B cell (primary cell): ENCODE measurements at regions not wholly inside any gene's neighbourhood (a gene's known extent, or its start where the extent isn't known, plus 50 kb on each side); places are given as distances from the start of the nearest gene placed in this dataset.

Experiments used
- ATAC-seq: fragments of 200-7000 bp; cut with Tn5 transposase; one replicate; pipeline ENCODE4 v1.10.0; 2021; ENCODE audit warnings: low read depth, mild to moderate bottlenecking, moderate number of reproducible peaks, moderate library complexity
- CTCF ChIA-PET: fragments of 350-600 bp; sonication (Branson Sonifier 250); formaldehyde crosslinking; loops from one replicate; lab custom pipeline; 2021; ENCODE audit warnings: antibody characterized with exemption, inconsistent platforms; lab: Charles Lee
- POLR2A ChIA-PET: fragments of 350-600 bp; sonication (Branson Sonifier 250); formaldehyde crosslinking; loops from one replicate; lab custom pipeline; 2021; ENCODE audit warnings: antibody characterized with exemption; lab: Charles Lee
- DNase-seq: peaks from one replicate; pipeline ENCODE4 v3.0.0; 2013
- H2AFZ ChIP-seq: 2 replicates; pipeline ENCODE4 v1.6.1; 2012; ENCODE audit warnings: mild to moderate bottlenecking, low read depth, low read length; ENCODE audit not compliant: insufficient read depth, poor library complexity, severe bottlenecking
- H3K27ac ChIP-seq, 2 donors: 1 replicate in 1 of 2; 2 replicates in 1 of 2; pipeline ENCODE4 v1.5.1; 2012 to 2013; ENCODE audit warnings: low read length in 2 of 2, mild to moderate bottlenecking in 2 of 2, moderate library complexity in 1 of 2
- H3K27me3 ChIP-seq, 4 experiments: fragments of 200-600 bp in 1 of 4; sonication (generic) in 1 of 4; replicated peaks in 1 of 4; 1 replicate in 2 of 4; 2 replicates in 2 of 4; pipeline versions ENCODE4 v1.6.1 to v1.7.0; 2013 to 2016; ENCODE audit warnings: low read length in 3 of 4, mild to moderate bottlenecking in 2 of 4, mixed read lengths in 1 of 4, moderate library complexity in 1 of 4; ENCODE audit not compliant: insufficient read depth in 4 of 4, control insufficient read depth in 3 of 4; ENCODE audit errors: control extremely low read depth in 1 of 4
- H3K36me3 ChIP-seq, 2 experiments: replicated peaks in 1 of 2; 1 replicate in 1 of 2; 2 replicates in 1 of 2; pipeline versions ENCODE4 v1.6.1 to v1.7.1; 2013; ENCODE audit warnings: low read length in 1 of 2; ENCODE audit not compliant: insufficient read depth in 2 of 2, control insufficient read depth in 1 of 2; ENCODE audit errors: control extremely low read depth in 1 of 2, extremely low read depth in 1 of 2
- H3K4me1 ChIP-seq, 2 donors: fragments of 200-600 bp in 1 of 2; sonication (generic) in 1 of 2; 1 replicate in 1 of 2; 2 replicates in 1 of 2; pipeline versions ENCODE4 v1.5.1 to v1.6.1; 2013 to 2017; ENCODE audit warnings: low read length in 2 of 2; ENCODE audit not compliant: control insufficient read depth in 2 of 2, insufficient read depth in 2 of 2
- H3K4me2 ChIP-seq: replicated peaks from 2 replicates; pipeline ENCODE3; 2012; ENCODE audit warnings: mild to moderate bottlenecking, low read depth, low read length; ENCODE audit not compliant: poor library complexity, severe bottlenecking
- H3K4me3 ChIP-seq, 5 experiments: fragments of 200-600 bp in 1 of 5; sonication (generic) in 1 of 5; 1 replicate in 3 of 5; 2 replicates in 2 of 5; pipeline versions ENCODE4 v1.5.1 to v1.7.0; 2011 to 2016; ENCODE audit warnings: low read length in 4 of 5, mild to moderate bottlenecking in 4 of 5, low read depth in 2 of 5, control low read depth in 1 of 5, moderate library complexity in 1 of 5; ENCODE audit not compliant: insufficient read depth in 1 of 5; ENCODE audit errors: control extremely low read depth in 1 of 5, extremely low read depth in 1 of 5
- H3K79me2 ChIP-seq: fragments of 200-600 bp; sonication (generic); one replicate; pipeline ENCODE4 v1.6.0; 2016; ENCODE audit warnings: low read length; ENCODE audit not compliant: control insufficient read depth, insufficient read depth
- H3K9ac ChIP-seq: fragments of 200-600 bp; sonication (generic); 2 replicates; pipeline ENCODE4 v1.6.1; 2017; ENCODE audit warnings: mild to moderate bottlenecking, low read length, moderate library complexity
- H3K9me3 ChIP-seq, 3 donors: one replicate each; pipeline versions ENCODE4 v1.6.1 to v1.7.1; 2013; ENCODE audit warnings: low read length in 2 of 3; ENCODE audit not compliant: control insufficient read depth in 2 of 3, insufficient read depth in 1 of 3; ENCODE audit errors: control extremely low read depth in 1 of 3
- H4K20me1 ChIP-seq: 2 replicates; pipeline ENCODE4 v1.6.0; 2012; ENCODE audit warnings: mild to moderate bottlenecking, low read length; ENCODE audit not compliant: insufficient read depth, control insufficient read depth, poor library complexity, severe bottlenecking
- H3K27ac Mint-ChIP-seq: one replicate; pipeline ENCODE4 v1.8.0; 2021; ENCODE audit warnings: mixed read lengths
- H3K27me3 Mint-ChIP-seq: one replicate; pipeline ENCODE4 v1.8.0; 2021; ENCODE audit warnings: mixed read lengths
- H3K4me1 Mint-ChIP-seq: one replicate; pipeline ENCODE4 v1.8.0; 2021; ENCODE audit warnings: mixed read lengths
- H3K4me3 Mint-ChIP-seq: one replicate; pipeline ENCODE4 v1.8.0; 2021; ENCODE audit warnings: mixed read lengths
- H3K9me3 Mint-ChIP-seq: one replicate; pipeline ENCODE4 v1.8.0; 2022; ENCODE audit warnings: mixed read lengths; ENCODE audit not compliant: insufficient read depth
- EZH2 ChIP-seq: IDR thresholded peaks from 2 replicates; pipeline ENCODE4 v1.6.1; 2012; ENCODE audit warnings: borderline replicate concordance, low read depth, mild to moderate bottlenecking, moderate library complexity, low read length; ENCODE audit not compliant: insufficient read depth, poor library complexity, severe bottlenecking
- WGBS: methylation state at CpG from one replicate; pipeline ENCODE4 v1.1.5; 2013; ENCODE audit warnings: missing lambda C conversion rate; ENCODE audit not compliant: insufficient coverage; 5-methylcytosine and 5-hydroxymethylcytosine counted together
- intact Hi-C: fragments of 100-400 bp; cut with micrococcal nuclease; formaldehyde crosslinking; loops from one replicate; pipeline ENCODE4 v1.10.0; 2022
- TF ChIP-seq, protein P1 (sequence below): fragments of 200-600 bp; IDR thresholded peaks from one replicate; pipeline ENCODE4 v1.8.0; 2022; ENCODE audit warnings: antibody characterized with exemption, mild to moderate bottlenecking

DNA sequence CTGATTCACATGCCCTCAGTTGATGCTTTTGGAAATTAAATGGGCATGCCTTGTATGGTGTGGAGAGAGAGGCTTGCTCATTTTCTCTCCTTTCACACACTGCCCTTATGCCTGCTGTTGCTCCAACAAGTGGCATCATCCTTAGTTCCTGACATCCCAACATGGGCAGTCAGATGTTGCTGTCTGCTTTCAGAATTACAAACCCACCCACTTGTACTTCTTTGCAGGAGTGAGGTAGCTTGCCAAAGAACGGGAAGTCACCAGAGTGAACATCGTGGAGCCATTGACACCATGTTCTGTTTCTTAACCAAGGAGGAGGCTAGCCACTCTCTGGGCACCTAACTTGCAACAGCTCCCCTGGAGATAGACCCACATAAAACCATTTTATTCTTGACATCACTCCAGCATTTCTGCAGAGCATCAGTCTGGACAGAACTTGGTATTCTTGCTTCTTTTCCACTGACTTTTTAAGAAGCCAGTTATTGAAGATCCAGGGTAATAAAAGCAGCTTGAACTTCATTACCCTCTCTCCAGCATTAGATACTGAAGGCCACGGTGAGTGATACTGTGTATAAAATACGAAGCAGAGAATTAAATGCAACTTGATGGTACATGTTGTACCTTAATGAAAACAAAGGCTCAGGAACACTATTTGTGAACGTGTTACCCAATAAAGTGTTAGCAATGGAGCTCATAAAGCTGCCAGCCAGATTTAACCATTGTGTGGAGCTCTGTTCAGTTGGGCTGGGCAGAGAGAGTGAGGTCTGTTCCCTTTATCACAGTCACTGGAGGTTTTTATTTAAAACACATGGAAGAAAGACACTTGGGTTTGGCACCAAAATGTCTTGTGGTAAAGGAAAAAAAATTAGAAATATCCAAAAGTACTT, 195.8 kb upstream of the HABP2 start:
- ATAC-seq = no peak
- Histone ChIP-seq H3K27me3 (no peaks in the 10 kb centered on the region), H3K36me3 (no peaks in the 10 kb centered on the region), H2AFZ (no peak overlapping the region), H3K4me1 (no peaks in the 10 kb centered on the region), H3K9ac (no peak overlapping the region), H3K79me2 (no peaks in the 10 kb centered on the region), H4K20me1 (no peaks in the 10 kb centered on the region), H3K9me3 (no peaks in the 10 kb centered on the region), H3K4me3 (no peak overlapping the region), H3K4me2 (no peak overlapping the region), H3K27ac (no peak overlapping the region)
- Mint-ChIP-seq H3K4me1 (no peaks in the 10 kb centered on the region), H3K9me3 (no peaks in the 10 kb centered on the region), H3K27me3 (peaks cover 5% of the 10 kb centered on the region), H3K27ac (no peak overlapping the region), H3K4me3 (no peak overlapping the region)
- ChIA-PET POLR2A (no interaction called here), CTCF (no interaction called here)
- DNase-seq = no peak
- intact Hi-C loops = no loop called here
- TF ChIP-seq EZH2 = no peak
- WGBS = 58% methylated on average over 3 of the region's 5 CpGs

DNA sequence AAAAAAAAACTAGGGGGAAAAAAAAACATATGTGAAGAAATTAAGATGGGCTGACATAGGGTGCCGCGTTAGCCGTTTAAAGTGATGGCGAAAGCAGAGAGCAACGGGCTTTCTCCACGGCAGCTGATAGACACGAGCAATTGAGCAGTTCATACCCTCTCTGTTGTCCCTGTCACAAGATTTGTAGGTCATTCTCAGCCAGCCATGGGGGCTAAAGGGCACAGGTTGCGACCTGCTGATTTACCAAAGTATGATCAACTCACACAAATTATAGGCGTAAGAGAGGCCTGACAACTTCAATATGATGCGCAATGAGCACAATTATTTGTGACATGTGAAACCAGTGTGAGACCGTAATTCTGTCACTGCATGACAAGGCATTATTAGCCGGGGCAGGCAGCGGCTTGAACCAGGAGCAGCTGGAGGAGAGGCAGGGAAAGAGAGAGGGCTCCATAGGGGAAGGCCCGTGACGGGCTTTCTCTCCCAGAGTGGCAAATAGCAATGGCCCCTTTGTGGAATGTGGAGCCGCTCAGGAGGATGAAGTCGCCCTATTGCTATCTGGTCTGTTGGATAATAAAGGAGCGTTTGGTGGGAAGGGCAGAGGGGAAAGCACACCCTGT, 195.1 kb upstream of the HABP2 start:
- Histone ChIP-seq H2AFZ (no peak overlapping the region), H3K9ac (no peak overlapping the region), H3K4me2 (no peak overlapping the region), H4K20me1 (no peaks in the 10 kb centered on the region), H3K9me3 (no peaks in the 10 kb centered on the region), H3K36me3 (no peaks in the 10 kb centered on the region), H3K27me3 (no peaks in the 10 kb centered on the region), H3K79me2 (no peaks in the 10 kb centered on the region), H3K4me3 (no peak overlapping the region), H3K27ac (no peak overlapping the region), H3K4me1 (no peaks in the 10 kb centered on the region)
- DNase-seq = no peak
- Mint-ChIP-seq H3K4me1 (no peaks in the 10 kb centered on the region), H3K4me3 (no peak overlapping the region), H3K9me3 (no peaks in the 10 kb centered on the region), H3K27me3 (peaks cover 5% of the 10 kb centered on the region), H3K27ac (no peak overlapping the region)
- 95% methylated on average over 15 of the region's 18 CpGs for WGBS
- ATAC-seq = no peak
- ChIA-PET POLR2A (no interaction called here), CTCF (no interaction called here)
- intact Hi-C loops = no loop called here
- TF ChIP-seq EZH2 = no peak
- TF ChIP-seq, protein P1, sequence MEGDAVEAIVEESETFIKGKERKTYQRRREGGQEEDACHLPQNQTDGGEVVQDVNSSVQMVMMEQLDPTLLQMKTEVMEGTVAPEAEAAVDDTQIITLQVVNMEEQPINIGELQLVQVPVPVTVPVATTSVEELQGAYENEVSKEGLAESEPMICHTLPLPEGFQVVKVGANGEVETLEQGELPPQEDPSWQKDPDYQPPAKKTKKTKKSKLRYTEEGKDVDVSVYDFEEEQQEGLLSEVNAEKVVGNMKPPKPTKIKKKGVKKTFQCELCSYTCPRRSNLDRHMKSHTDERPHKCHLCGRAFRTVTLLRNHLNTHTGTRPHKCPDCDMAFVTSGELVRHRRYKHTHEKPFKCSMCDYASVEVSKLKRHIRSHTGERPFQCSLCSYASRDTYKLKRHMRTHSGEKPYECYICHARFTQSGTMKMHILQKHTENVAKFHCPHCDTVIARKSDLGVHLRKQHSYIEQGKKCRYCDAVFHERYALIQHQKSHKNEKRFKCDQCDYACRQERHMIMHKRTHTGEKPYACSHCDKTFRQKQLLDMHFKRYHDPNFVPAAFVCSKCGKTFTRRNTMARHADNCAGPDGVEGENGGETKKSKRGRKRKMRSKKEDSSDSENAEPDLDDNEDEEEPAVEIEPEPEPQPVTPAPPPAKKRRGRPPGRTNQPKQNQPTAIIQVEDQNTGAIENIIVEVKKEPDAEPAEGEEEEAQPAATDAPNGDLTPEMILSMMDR = no peak
